Tongue (tissue), 1 donor: ENCODE measurements at regions not wholly inside any gene's neighbourhood (a gene's known extent, or its start where the extent isn't known, plus 50 kb on each side); places are given as distances from the start of the nearest gene placed in this dataset.
"Not testable (repeated sequence)": the region's sequence is repeated elsewhere in the genome, so short reads cannot be mapped to it uniquely, and the experiment has no call there.

Source experiments
- DNase-seq: peaks from one replicate; pipeline ENCODE4 v3.0.0-alpha.2; 2015

- DNase-seq, result no peak
Measured at GRCh38 chr15:57881361-57881760, 174.8 kb downstream of the POLR2M start.

DNA sequence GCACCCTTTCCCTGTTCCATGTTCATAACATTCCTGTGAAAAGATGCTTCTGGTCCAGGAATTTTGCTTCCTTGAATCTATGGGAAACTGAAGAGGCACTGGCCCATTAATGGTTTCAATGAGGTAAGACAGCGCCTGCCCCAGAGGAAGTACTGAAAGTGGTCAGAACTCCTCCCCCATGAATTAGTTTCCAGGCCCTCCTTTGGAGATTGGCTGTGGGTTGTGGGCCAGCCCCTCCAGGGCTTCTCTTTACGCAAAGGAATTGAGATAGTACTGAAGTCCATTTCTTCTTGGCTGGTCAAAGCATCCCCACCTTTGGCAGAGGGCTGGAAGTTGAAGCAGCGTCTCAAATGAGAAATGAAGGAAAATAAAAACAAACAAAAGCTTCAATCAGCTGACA lies 175.5 kb downstream of the POLR2M start:
- no peak for DNase-seq

- peak; percentile 82 for DNase-seq
Measured at GRCh38 chr15:57883701-57884100, 177.2 kb downstream of the POLR2M start.

DNA sequence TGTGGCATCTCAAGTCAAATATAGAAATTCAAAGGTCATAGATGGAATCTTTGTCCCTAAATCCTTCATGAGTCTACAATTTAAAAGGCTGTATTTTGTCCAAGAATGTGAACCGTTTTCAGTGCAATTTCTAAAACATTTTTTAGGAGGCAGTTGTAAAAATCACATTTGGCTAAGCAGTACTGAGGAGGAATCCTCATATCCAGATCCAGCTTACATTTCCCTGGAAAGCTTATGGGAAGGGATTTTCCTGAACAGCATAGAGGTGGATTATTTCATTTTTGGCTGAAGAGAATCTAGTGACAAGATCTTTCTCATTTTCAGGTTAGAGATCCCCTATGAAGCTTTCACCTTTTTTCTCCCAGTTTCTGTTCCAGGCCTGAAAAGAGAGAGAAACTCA lies 178.4 kb downstream of the POLR2M start:
- DNase-seq, result peak; percentile 19

- no peak for DNase-seq
Measured at GRCh38 chr15:57885435-57885834, 178.9 kb downstream of the POLR2M start.

GRCh38 chr15:57887825-57888224 lies 177.7 kb downstream of the ALDH1A2 start:
- no peak for DNase-seq

DNA sequence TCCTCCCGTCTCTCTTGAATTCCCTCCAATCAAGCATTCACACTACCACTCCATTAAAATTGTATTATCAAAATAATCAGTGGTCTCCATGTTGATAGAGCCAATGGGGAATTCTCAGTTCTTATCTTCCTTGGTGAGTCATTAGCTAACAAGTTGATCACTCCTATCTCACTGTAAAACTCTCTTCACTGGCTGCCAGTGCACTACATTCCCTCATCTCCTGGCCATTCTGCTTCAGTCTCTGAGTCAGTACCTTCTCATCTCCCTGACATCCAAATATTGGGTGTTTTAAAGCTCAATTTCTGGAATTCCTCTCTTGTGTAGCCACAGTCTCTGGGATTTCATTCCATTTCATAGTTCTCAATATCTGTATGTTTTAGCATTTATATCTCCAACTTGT lies 175.2 kb downstream of the ALDH1A2 start:
- DNase-seq, result no peak

GRCh38 chr15:57890878-57891277 lies 174.6 kb downstream of the ALDH1A2 start:
- DNase-seq, result no peak

- no peak for DNase-seq
Measured at GRCh38 chr15:57892181-57892580, 173.3 kb downstream of the ALDH1A2 start.

- DNase-seq, result no peak
Measured at GRCh38 chr15:57893040-57893439, 172.5 kb downstream of the ALDH1A2 start.

- no peak for DNase-seq
Measured at GRCh38 chr15:57895291-57895690, 170.2 kb downstream of the ALDH1A2 start.

- no peak for DNase-seq
Measured at GRCh38 chr15:57896114-57896513, 169.4 kb downstream of the ALDH1A2 start.

- not testable (repeated sequence) for DNase-seq
Measured at GRCh38 chr15:57896899-57897298, 168.6 kb downstream of the ALDH1A2 start.

DNA sequence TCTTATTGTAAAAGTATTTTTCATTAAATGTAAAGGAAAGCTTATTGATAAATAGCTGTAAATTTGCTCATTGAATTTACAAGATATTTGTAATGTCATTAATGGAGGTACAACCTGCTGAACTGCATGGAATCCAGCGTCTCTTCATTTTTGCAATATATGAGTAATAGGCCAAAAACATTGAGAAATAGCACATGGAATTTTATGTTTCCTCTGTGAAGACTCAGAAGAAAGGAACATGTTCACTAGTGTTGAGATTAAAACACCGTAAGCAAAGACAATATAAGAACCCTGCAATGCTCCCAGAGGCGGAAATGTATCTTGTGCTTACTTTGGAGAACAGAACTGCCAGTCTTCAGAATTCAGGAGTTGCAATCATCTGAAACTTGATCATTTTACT lies 167.6 kb downstream of the ALDH1A2 start:
- no peak for DNase-seq

DNA sequence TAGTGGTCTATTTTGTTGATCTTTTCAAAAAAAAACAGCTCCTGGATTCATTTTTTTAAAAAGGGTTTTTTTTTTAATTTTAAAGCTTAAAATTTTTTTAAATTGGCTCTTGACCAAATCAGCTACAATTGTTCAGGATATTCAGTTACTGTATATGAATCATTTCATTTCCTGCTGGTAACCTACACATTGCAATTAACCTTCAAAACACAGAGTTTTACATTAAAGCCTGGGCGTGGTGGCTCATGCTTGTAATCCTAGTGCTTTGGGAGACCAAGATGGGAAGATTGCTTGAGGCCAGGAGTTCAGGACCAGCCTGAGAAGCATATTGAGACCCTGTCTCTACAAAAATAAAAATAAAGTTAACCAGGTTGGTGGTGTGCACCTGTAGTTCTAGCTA lies 163.4 kb downstream of the ALDH1A2 start:
- DNase-seq, result no peak
